NCI-H1436 (cell line): ENCODE measurements at regions not wholly inside any gene's neighbourhood (a gene's known extent, or its start where the extent isn't known, plus 50 kb on each side); places are given as distances from the start of the nearest gene placed in this dataset.
"Not testable (repeated sequence)": the region's sequence is repeated elsewhere in the genome, so short reads cannot be mapped to it uniquely, and the experiment has no call there.

Experiments used
- DNase-seq: peaks from one replicate; lab custom pipeline; 2025; lab: John Stamatoyannopoulos, UW

GRCh38 chr5:152527358-152528052, 122.4 kb upstream of the NMUR2 start:
- no peak for DNase-seq

- DNase-seq, result no peak
Measured at GRCh38 chr5:152529440-152529839, 124.4 kb upstream of the NMUR2 start.

- DNase-seq, result peak; percentile 70
Measured at GRCh38 chr5:152532714-152533113, 127.6 kb upstream of the NMUR2 start.

GRCh38 chr5:152534641-152535040, 129.6 kb upstream of the NMUR2 start:
- no peak for DNase-seq

- no peak for DNase-seq
Measured at GRCh38 chr5:152542741-152543140, 137.7 kb upstream of the NMUR2 start.

GRCh38 chr5:152546493-152546892, 141.4 kb upstream of the NMUR2 start:
- no peak for DNase-seq

- no peak for DNase-seq
Measured at GRCh38 chr5:152547202-152547601, 142.1 kb upstream of the NMUR2 start.

- DNase-seq, result no peak
Measured at GRCh38 chr5:152549709-152550108, 144.6 kb upstream of the NMUR2 start.

GRCh38 chr5:152551061-152551460, 146.0 kb upstream of the NMUR2 start:
- DNase-seq, result no peak

GRCh38 chr5:152556784-152557183, 151.7 kb upstream of the NMUR2 start:
- DNase-seq, result no peak

- peak; percentile 53 for DNase-seq
Measured at GRCh38 chr5:152560512-152561137, 155.5 kb upstream of the NMUR2 start.

GRCh38 chr5:152568016-152568415, 162.9 kb upstream of the NMUR2 start:
- DNase-seq, result no peak

GRCh38 chr5:152572812-152573211, 167.7 kb upstream of the NMUR2 start:
- DNase-seq, result no peak

GRCh38 chr5:152584103-152584502, 179.0 kb upstream of the NMUR2 start:
- DNase-seq, result no peak

- DNase-seq, result no peak
Measured at GRCh38 chr5:152592416-152592815, 187.3 kb upstream of the NMUR2 start.

GRCh38 chr5:152593388-152593787, 188.3 kb upstream of the NMUR2 start:
- no peak for DNase-seq

- peak; percentile 14 for DNase-seq
Measured at GRCh38 chr5:152595405-152595804, 190.3 kb upstream of the NMUR2 start.

GRCh38 chr5:152599096-152599495, 194.0 kb upstream of the NMUR2 start:
- DNase-seq, result no peak

GRCh38 chr5:152601806-152602732, 197.0 kb upstream of the NMUR2 start:
- peak; percentile 20 for DNase-seq

- DNase-seq, result not testable (repeated sequence)
Measured at GRCh38 chr5:152606050-152606449, 201.0 kb upstream of the NMUR2 start.

- DNase-seq, result no peak
Measured at GRCh38 chr5:152606776-152607364, 201.8 kb upstream of the NMUR2 start.

- no peak for DNase-seq
Measured at GRCh38 chr5:152607401-152608160, 202.5 kb upstream of the NMUR2 start.
